ENCODE measurements at regions not wholly inside any gene's neighbourhood (a gene's known extent, or its start where the extent isn't known, plus 50 kb on each side); places are given as distances from the start of the nearest gene placed in this dataset.
"Not testable (repeated sequence)": the region's sequence is repeated elsewhere in the genome, so short reads cannot be mapped to it uniquely, and the experiment has no call there.

- no peak overlapping the region for H3K27ac ChIP-seq
- no peak for TF ChIP-seq CTCF (IDR thresholded peaks at IDR 0.05)
- H3K27me3 ChIP-seq, result no peaks in the 10 kb centered on the region
- no peak for ATAC-seq
- no peaks in the 10 kb centered on the region for H3K9me3 ChIP-seq
- intact Hi-C loops (cut with DNase I), result no loop called here
- H3K4me1 ChIP-seq, result no peaks in the 10 kb centered on the region
- no peaks in the 10 kb centered on the region for H3K36me3 ChIP-seq
- no peak overlapping the region for H3K4me3 ChIP-seq
- DNase-seq, result no peak
Observed at GRCh38 chr6:130720076-130720715, 107.0 kb upstream of the SMLR1 start.

GRCh38 chr6:130724089-130724488, 103.1 kb upstream of the SMLR1 start:
- TF ChIP-seq CTCF (IDR thresholded peaks at IDR 0.05), result no peak
- ATAC-seq, result no peak
- no peaks in the 10 kb centered on the region for H3K27me3 ChIP-seq
- no peak for DNase-seq
- no peaks in the 10 kb centered on the region for H3K36me3 ChIP-seq
- intact Hi-C loops (cut with DNase I), result no loop called here
- no peaks in the 10 kb centered on the region for H3K9me3 ChIP-seq
- H3K4me3 ChIP-seq, result no peak overlapping the region
- H3K27ac ChIP-seq, result no peak overlapping the region
- no peaks in the 10 kb centered on the region for H3K4me1 ChIP-seq

- DNase-seq, result no peak
- Histone ChIP-seq H3K9me3 (no peaks in the 10 kb centered on the region), H3K4me1 (no peaks in the 10 kb centered on the region), H3K36me3 (no peaks in the 10 kb centered on the region), H3K27ac (no peak overlapping the region), H3K4me3 (no peak overlapping the region), H3K27me3 (no peaks in the 10 kb centered on the region)
- intact Hi-C loops (cut with DNase I), result no loop called here
- ATAC-seq, result peak; percentile 34
- TF ChIP-seq CTCF (IDR thresholded peaks at IDR 0.05), result no peak
Observed at GRCh38 chr6:130725551-130725950, 101.7 kb upstream of the SMLR1 start.

- H3K27ac ChIP-seq; H3K36me3 ChIP-seq; H3K4me3 ChIP-seq; DNase-seq; ATAC-seq; intact Hi-C loops (cut with DNase I); H3K4me1 ChIP-seq; H3K27me3 ChIP-seq; H3K9me3 ChIP-seq: not testable (repeated sequence)
Observed at GRCh38 chr6:130728064-130728463, 99.1 kb upstream of the SMLR1 start.

- H3K4me1 ChIP-seq, result no peaks in the 10 kb centered on the region
- no peak overlapping the region for H3K27ac ChIP-seq
- no peaks in the 10 kb centered on the region for H3K36me3 ChIP-seq
- no peaks in the 10 kb centered on the region for H3K9me3 ChIP-seq
- intact Hi-C loops (cut with DNase I), result no loop called here
- DNase-seq (no peak), ATAC-seq (no peak)
- H3K27me3 ChIP-seq, result no peaks in the 10 kb centered on the region
- no peak overlapping the region for H3K4me3 ChIP-seq
- TF ChIP-seq CTCF (IDR thresholded peaks at IDR 0.05), result no peak
Observed at GRCh38 chr6:130730600-130730999, 96.6 kb upstream of the SMLR1 start.

- Histone ChIP-seq H3K36me3 (no peaks in the 10 kb centered on the region), H3K27me3 (no peaks in the 10 kb centered on the region), H3K4me1 (no peaks in the 10 kb centered on the region), H3K9me3 (no peaks in the 10 kb centered on the region), H3K4me3 (no peak overlapping the region), H3K27ac (no peak overlapping the region)
- TF ChIP-seq CTCF (IDR thresholded peaks at IDR 0.05), result no peak
- intact Hi-C loops (cut with DNase I), result no loop called here
- no peak for ATAC-seq
- DNase-seq, result no peak
Observed at GRCh38 chr6:130734161-130734560, 93.0 kb upstream of the SMLR1 start.
